Lower leg skin (tissue), 4 donors: ENCODE measurements at regions not wholly inside any gene's neighbourhood (a gene's known extent, or its start where the extent isn't known, plus 50 kb on each side); places are given as distances from the start of the nearest gene placed in this dataset.

ENCODE experiments used
- DNase-seq, 2 donors: peaks; one replicate each; pipeline ENCODE4 v3.0.0-alpha.2; 2019; ENCODE audit warnings: low spot score in 2 of 2
- H3K4me3 ChIP-seq: fragments of 200-600 bp; sonication (generic); 2 replicates; pipeline ENCODE4 v1.5.1; 2017; ENCODE audit warnings: mild to moderate bottlenecking, low read depth; ENCODE audit not compliant: poor library complexity, severe bottlenecking
- POLR2A ChIP-seq, 2 donors: fragments of 450-650 bp; IDR thresholded peaks; one replicate each; pipeline ENCODE4 v1.6.1; 2016 to 2017; ENCODE audit warnings: antibody characterized with exemption in 2 of 2, mild to moderate bottlenecking in 1 of 2, moderate library complexity in 1 of 2
- WGBS, 2 donors: methylation state at CpG; one replicate each; pipeline ENCODE4 v1.1.5; 2018; 5-methylcytosine and 5-hydroxymethylcytosine counted together
- intact Hi-C: fragments of 100-400 bp; cut with DNase I; formaldehyde crosslinking; loops from one replicate; pipeline ENCODE4 v1.15.0; 2023; ENCODE audit warnings: low total_unique reads
- TF ChIP-seq, protein P1 (sequence below), 3 donors: fragments of 450-650 bp; IDR thresholded peaks; one replicate each; pipeline ENCODE4 v1.5.1; 2016; ENCODE audit warnings: antibody characterized with exemption in 3 of 3, mild to moderate bottlenecking in 3 of 3, moderate library complexity in 2 of 3

DNA sequence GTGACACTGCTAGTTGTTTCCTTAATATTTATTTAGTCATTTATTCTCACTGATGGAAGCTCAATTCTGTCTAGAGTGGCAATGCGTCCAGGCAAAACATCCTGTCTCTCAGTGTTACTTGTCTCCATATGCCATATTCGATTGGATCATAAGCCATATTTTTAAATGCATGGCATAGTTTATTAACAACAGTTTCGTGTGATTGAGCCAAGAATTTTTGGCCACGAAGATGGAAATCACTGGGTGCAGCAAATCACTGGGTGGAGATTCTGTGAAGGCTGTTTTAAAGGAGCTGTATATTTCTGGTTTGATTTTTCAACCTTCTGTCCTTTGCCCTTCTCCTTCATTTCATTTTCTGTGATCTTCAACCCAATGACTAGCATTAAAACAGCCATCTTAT, 205.2 kb downstream of the JRKL start:
- no peak overlapping the region for H3K4me3 ChIP-seq
- no peak for TF ChIP-seq POLR2A (IDR thresholded peaks at IDR 0.05)
- TF ChIP-seq, protein P1, sequence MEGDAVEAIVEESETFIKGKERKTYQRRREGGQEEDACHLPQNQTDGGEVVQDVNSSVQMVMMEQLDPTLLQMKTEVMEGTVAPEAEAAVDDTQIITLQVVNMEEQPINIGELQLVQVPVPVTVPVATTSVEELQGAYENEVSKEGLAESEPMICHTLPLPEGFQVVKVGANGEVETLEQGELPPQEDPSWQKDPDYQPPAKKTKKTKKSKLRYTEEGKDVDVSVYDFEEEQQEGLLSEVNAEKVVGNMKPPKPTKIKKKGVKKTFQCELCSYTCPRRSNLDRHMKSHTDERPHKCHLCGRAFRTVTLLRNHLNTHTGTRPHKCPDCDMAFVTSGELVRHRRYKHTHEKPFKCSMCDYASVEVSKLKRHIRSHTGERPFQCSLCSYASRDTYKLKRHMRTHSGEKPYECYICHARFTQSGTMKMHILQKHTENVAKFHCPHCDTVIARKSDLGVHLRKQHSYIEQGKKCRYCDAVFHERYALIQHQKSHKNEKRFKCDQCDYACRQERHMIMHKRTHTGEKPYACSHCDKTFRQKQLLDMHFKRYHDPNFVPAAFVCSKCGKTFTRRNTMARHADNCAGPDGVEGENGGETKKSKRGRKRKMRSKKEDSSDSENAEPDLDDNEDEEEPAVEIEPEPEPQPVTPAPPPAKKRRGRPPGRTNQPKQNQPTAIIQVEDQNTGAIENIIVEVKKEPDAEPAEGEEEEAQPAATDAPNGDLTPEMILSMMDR (IDR thresholded peaks at IDR 0.05) = no peak
- DNase-seq = no peak
- intact Hi-C loops = no loop called here
- 25% methylated on average over 4 of the region's 4 CpGs for WGBS, 2 donors

DNA sequence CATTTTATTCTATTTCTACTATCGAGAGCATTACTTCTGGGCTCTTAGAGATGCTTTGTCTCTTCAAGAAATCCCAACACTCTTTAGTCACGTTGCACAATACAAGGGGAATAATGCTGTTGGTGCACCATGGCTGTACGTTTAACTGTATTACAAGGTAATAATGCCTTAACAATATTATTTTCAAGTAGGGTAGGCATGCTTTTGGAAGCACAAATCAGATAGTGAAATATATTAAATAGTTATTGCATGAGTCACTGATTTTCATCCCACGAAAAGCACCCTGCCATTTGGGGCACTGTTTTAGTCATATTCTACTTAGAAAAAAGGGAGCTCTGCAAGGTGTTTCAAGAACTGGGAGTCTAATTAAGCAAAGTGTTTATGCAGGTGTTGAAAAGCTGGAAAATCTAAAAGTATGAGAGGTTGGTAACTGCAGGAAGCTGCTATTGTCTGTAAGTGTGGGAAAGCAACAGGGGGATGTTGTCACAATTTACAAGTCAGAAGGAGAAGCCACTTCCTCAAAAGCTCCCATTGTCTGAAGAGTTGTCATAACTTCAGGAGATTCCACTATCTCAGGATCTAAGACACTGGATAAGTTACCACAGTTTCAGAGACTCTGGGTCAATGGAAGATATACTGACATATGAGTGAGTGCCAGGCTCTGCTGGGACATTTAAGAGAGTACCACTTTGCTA, 218.2 kb downstream of the JRKL start:
- no peak overlapping the region for H3K4me3 ChIP-seq
- WGBS, 2 donors = 54 to 55% methylated on average over 4 of the region's 4 CpGs
- intact Hi-C loops = no loop called here
- no peak for TF ChIP-seq POLR2A (IDR thresholded peaks at IDR 0.05)
- TF ChIP-seq, protein P1 (IDR thresholded peaks at IDR 0.05) = no peak
- no peak for DNase-seq

DNA sequence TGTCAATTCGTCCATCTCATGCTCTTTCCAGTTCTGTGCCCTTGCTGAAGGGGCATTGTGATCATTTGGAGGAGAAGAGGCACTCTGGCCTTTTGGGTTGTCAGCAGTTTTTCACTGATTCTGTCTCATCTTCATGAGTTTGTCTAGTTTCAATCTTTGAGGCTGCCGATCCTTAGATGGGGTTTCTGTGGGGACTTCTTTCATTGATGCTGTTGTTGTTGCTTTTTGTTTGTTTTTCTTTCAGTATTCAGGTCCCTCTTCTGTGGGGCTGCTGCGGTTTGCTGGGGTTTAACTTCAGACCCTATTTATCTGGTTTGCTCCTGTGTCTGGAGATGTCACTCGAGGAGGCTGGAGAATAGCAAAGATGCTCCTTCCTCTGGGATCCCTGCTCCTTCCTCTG, 224.3 kb downstream of the JRKL start:
- intact Hi-C loops = no loop called here
- no peak overlapping the region for H3K4me3 ChIP-seq
- no peak for DNase-seq
- no peak for TF ChIP-seq POLR2A (IDR thresholded peaks at IDR 0.05)
- TF ChIP-seq, protein P1 (IDR thresholded peaks at IDR 0.05) = no peak
- 70 to 73% methylated on average over 4 of the region's 4 CpGs for WGBS, 2 donors

DNA sequence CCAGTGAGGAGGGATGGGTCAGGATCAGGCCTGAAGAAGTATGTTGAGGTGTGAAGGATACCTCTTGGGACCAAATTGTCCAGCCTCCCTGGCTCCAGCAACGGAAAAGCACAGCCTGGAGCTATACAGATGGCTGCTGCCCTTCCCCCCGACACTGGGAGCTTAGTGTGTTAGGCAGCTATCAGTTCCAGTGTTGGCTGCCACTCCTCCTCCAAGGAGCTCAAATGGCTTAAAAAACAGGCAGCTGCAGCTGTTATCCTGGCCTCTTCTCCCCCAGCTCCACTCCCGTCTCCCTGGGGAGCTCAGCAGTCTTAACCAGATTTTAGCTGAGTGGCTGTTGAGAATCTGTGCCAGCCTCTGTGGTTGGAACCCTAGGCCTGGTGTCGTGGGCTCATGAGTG, 225.0 kb downstream of the JRKL start:
- intact Hi-C loops = no loop called here
- 46 to 59% methylated on average over 3 to 4 of the region's 4 CpGs for WGBS, 2 donors
- TF ChIP-seq POLR2A (IDR thresholded peaks at IDR 0.05) = no peak
- TF ChIP-seq, protein P1 (IDR thresholded peaks at IDR 0.05) = no peak

DNA sequence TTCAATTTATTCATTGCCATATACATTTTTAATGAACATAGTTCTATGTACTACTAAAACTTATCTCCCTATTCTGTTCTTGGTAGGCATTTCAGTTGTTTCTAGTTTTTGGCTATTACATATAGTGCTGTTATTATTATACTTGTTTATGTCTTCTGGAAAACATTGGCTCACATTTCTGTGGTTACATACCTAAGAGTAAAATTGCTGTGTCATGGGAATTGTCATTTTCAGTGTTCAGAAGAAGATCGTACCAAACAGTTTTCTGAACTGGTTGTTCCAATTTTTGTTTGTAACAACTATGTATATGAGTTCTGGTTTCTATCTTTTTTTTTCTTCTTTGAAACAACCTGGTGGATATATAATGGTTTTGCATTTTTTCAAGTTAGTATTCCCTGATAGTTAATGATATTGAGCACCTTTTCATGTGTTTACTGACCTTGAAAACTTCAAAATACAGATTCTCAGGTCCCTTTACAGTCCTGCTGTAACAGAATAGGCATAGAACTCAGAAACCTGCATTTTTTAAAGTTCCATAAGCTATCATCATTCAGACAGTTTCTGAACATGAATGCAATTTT, 230.7 kb downstream of the JRKL start:
- no peak for TF ChIP-seq POLR2A (IDR thresholded peaks at IDR 0.05)
- TF ChIP-seq, protein P1 (IDR thresholded peaks at IDR 0.05) = no peak
- DNase-seq = no peak
- 24 to 39% methylated on average over 1 of the region's 1 CpG for WGBS, 2 donors
- no peak overlapping the region for H3K4me3 ChIP-seq
- intact Hi-C loops = no loop called here

More for the DNA sequence above, 225.0 kb downstream of the JRKL start:
- no peak overlapping the region for H3K4me3 ChIP-seq
- no peak for DNase-seq
